ENCODE measurements at regions not wholly inside any gene's neighbourhood (a gene's known extent, or its start where the extent isn't known, plus 50 kb on each side); places are given as distances from the start of the nearest gene placed in this dataset.
"Not testable (repeated sequence)": the region's sequence is repeated elsewhere in the genome, so short reads cannot be mapped to it uniquely, and the experiment has no call there.

DNA sequence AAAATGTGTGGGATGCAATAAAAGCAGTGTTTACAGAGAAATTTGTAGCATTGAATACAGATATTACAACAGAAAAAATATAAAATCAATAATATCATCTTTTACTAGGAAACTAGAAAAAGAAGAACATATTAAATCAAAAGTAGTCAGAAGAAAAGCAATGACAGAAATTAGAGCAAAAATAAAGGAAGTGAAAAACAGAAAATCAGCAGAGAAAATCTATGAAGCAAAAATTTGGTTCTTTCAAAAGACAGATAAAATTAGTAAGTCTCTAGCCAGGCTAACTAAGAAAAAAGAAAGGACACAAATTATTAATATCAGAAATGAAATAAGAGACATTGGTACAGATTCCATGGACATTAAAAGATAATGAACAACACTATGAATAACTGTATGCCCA is 212.0 kb upstream of the MGAT5 start:
- no peak for DNase-seq

DNA sequence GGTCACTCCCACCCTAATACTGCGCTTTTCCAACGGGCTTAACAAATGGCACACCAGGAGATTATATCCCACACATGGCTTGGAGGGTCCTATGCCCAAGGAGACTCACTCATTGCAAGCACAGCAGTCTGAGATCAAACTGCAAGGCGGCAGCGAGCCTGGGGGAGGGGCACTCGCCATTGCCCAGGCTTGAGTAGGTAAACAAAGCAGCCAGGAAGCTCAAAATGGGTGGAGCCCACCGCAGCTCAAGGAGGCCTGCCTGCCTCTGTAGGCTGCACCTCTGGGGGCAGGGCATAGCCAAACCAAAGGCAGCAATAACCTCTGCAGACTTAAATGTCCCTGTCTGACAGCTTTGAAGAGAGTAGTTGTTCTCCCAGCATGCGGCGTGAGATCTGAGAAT is 210.8 kb upstream of the MGAT5 start:
- DNase-seq, result not testable (repeated sequence)

- no peak for DNase-seq
Observed at GRCh38 chr2:134052173-134052572, 201.7 kb upstream of the MGAT5 start.

DNA sequence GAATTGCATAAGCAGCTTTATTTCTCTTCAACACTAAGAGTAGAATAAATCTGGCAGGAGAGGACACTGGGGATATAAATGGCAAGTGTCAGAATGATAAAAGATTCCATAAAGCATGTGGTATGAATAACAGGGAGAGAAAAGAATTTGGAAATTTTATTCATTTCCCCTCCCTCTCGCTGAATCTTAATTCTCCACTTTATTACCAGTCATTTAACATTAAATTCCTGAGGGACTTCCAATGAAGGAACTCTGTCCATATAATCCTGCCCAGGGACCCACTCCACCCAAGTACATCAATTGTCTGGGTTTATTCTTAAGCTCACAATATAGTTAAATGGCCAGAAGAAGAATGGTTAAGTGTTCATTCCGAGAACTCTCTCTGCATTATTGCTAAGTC is 197.7 kb upstream of the MGAT5 start:
- DNase-seq, result no peak

GRCh38 chr2:134061066-134061465 is 192.8 kb upstream of the MGAT5 start:
- not testable (repeated sequence) for DNase-seq

DNA sequence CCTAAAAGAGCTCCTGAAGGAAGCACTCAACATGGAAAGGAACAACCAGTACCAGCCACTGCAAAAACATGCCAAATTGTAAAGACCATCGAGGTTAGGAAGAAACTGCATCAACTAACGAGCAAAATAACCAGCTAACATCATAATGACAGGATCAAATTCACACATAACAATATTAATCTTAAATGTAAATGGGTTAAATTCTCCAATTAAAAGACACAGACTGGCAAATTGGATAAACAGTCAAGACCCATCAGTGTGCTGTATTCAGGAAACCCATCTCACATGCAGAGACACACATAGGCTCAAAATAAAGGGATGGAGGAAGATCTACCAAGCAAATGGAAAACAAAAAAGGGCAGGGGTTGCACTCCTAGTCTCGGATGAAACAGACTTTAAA is 191.6 kb upstream of the MGAT5 start:
- not testable (repeated sequence) for DNase-seq

- DNase-seq, result not testable (repeated sequence)
Observed at GRCh38 chr2:134063916-134064315, 190.0 kb upstream of the MGAT5 start.

DNA sequence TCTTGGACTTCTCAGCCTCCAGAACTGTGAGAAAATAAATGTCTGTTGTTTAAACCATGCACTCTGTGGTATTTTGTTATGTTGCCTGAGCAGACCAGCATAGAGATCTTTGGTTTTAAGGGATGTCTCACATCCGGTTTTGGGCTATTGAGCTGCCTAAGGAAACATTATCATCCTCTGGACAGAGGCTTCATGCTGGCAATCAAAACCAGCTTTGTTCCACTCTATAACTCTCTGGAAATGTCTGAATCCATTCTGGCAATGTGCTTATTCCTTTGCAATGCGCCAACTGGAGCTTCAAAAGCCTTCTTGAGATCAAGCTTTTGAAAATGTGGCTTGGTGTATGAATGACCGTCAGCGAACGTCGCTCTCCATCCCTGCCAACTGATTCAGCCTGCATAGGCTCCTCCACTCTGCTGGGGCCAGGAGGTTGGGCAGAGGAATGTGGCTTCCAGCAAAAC is 183.6 kb upstream of the MGAT5 start:
- DNase-seq, result no peak

GRCh38 chr2:134072341-134072740 is 181.5 kb upstream of the MGAT5 start:
- DNase-seq, result no peak

DNA sequence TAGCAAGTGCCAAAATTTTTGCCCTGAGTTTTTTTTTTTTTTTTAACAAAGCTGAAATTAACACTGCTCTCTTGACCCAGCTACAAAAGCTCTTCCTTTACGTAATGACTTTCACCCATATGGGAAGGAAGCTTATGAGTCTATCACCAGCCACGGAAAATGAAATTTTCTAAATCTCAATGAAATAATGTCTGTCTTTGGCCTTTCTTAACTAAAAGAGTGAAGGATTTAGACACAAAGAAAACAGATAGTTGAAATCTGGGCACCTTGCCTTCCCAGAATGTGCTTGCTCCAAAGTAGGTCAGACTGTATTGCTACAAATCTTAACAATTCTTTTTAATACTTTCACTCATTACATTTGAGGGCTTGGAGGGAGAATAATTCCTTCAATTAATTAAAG is 180.8 kb upstream of the MGAT5 start:
- no peak for DNase-seq

DNA sequence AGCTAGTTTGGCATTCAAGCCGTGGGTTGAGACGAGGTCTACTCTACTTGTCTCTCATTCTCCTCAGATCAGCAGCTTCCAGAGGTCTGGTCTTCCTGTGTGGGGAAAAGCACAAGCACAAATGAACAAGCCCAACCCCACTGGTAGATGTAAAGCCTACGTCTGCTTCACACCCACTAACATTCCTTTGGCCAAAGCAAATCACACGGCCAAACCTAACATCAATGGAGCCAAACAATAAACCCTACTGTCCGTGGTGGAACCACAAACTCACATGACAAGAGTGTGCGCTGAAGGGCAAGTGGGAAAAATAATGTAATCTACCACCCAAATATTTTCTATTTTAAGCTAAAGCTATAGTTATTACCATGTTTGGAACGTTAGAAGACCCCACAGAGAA is 179.3 kb upstream of the MGAT5 start:
- DNase-seq, result no peak

- no peak for DNase-seq
Observed at GRCh38 chr2:134075204-134075603, 178.7 kb upstream of the MGAT5 start.

DNA sequence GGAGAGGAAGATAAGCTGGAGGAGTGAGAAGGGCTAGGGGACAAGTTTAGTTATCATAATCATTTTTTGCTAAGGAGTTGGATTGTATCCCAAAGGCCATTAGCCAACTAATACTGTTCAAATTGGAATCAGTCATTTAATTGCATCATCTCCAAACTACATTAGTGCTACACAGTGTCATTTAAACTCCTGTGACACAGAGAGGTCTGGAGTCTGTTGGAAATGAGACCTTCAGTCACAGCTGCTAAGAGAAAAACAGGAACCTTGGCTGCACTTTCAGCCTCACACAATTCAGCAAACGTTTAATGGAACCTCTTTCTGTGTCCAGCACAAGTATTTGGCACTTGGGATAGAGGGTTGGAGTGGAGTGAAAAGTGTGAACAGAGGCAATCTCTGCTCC is 175.5 kb upstream of the MGAT5 start:
- no peak for DNase-seq

GRCh38 chr2:134079373-134079772 is 174.5 kb upstream of the MGAT5 start:
- DNase-seq, result no peak

GRCh38 chr2:134080386-134081089 is 173.3 kb upstream of the MGAT5 start:
- DNase-seq, result no peak

DNA sequence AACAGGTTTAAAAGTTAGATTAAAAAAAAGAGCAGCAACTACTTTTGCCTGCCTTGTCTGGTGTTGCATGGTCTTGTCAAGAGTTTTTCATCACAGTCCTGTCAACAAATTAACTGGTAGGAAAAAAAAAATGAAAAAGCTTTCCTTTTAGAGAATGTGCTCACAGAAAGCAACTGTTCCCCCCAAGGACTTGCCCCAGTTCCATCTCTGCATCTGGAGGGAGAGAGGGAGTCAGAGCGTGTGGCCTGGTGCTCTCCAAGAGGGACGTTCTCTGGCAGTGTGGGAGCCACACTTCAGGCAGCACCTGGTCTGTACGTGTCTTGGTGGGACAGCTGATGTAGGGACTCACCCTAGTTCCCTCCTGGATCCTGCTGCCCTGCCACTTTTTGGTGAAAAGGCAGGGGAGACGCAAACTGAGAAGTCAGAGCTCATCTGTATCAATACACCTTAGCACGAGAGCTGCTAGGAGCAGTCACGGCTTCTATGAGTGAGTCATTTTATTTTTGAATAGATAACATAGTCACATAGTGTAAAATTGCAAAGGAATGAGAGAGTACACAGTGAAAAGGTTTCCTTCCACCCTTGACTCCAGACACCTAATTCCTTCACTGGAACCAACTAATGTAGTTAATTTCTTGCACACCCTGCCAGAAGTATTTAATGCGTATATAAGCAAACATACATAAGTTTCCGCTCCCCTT is 172.5 kb upstream of the MGAT5 start:
- DNase-seq, result no peak

- no peak for DNase-seq
Observed at GRCh38 chr2:134083548-134083947, 170.3 kb upstream of the MGAT5 start.

- DNase-seq, result no peak
Observed at GRCh38 chr2:134086594-134087219, 167.2 kb upstream of the MGAT5 start.

DNA sequence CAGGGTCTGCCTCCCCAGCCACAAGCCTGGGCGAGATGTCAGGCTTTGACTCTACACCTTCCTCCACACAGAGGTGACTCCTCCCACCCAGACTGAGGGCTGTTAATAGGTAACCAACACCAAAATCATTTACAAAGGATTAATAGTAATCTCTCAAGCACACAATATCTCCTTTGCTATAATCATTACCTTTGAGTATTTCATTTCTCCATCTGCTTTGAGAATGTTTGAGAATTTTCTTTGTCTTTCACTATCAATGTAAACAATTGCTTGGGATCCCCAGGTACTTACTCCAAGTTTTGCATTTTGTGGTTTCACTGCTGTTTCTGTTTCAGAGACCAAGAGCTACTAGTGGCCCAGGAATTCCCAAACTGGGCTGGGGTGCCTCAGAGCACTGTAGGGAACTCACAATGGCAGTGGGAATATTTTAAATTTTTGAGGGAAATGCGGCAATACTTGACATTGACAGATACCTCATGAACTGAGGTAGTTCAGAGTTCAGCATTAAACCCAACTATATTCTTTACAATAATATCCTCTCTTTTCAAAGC is 166.4 kb upstream of the MGAT5 start:
- no peak for DNase-seq

DNA sequence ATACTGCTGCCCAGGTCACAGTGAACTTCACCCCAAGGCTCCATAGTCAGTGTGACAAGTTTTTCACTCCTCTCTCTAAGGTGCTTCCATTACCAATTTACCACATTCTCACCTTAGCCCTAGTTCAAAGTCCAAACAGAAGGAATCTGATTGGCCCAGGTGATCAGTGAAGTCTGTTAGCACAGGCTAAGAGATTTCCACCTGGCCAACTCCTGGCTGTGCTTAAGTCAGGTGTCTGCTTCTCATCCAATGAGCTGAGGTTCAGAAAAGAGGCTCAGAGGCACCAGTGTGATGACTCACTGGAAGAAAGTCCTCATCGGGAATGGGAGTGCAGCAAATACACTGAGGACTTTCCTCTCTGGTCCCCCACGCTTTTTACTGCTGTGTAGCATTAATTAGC is 164.4 kb upstream of the MGAT5 start:
- no peak for DNase-seq

GRCh38 chr2:134097740-134098139 is 156.1 kb upstream of the MGAT5 start:
- DNase-seq, result no peak

- DNase-seq, result no peak
Observed at GRCh38 chr2:134098321-134098720, 155.6 kb upstream of the MGAT5 start.

DNA sequence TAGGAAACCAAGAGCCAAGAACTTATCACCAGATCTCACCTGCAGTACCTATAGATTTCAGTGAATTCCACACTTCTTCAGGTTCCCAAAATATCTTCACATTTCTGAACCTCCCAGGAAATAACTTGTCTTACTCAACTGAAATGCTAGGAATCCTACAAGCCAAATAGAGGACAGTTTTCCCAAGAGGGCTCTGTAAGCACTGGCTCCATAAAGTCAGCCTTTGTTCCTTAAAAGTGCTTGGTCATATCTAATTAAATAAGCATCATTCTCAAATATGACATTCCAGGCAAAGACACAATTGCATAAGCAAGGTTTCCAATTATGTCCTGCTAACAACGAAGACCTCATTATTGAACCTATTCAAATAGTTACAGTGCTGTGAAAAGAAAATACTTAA is 154.6 kb upstream of the MGAT5 start:
- no peak for DNase-seq

GRCh38 chr2:134103196-134103595 is 150.7 kb upstream of the MGAT5 start:
- DNase-seq, result no peak

Measured in activated CD4-positive, alpha-beta T cell treated with anti-CD3 and anti-CD28 coated beads, Interleukin-2, amount 50 U/mL, for 4 hours (primary cell).